Colonic mucosa (tissue), 4 donors: ENCODE measurements at regions not wholly inside any gene's neighbourhood (a gene's known extent, or its start where the extent isn't known, plus 50 kb on each side); places are given as distances from the start of the nearest gene placed in this dataset.

Experiments
- DNase-seq: peaks from one replicate; pipeline ENCODE4 v3.0.0-alpha.2; 2020
- H3K27ac ChIP-seq: fragments of 200-600 bp; one replicate; pipeline ENCODE4 v1.8.0; 2021
- H3K27me3 ChIP-seq: fragments of 200-600 bp; one replicate; pipeline ENCODE4 v1.8.0; 2021
- H3K36me3 ChIP-seq: fragments of 200-600 bp; one replicate; pipeline ENCODE4 v1.8.0; 2021
- H3K4me1 ChIP-seq: fragments of 200-600 bp; one replicate; pipeline ENCODE4 v1.8.0; 2021; ENCODE audit warnings: mild to moderate bottlenecking
- H3K4me3 ChIP-seq: fragments of 200-600 bp; one replicate; pipeline ENCODE4 v1.8.0; 2021
- H3K9ac ChIP-seq, 2 donors: one replicate each; pipeline ENCODE4 v1.7.0; 2013; ENCODE audit warnings: control low read depth in 2 of 2, low read depth in 2 of 2, low read length in 2 of 2
- H3K9me3 ChIP-seq: fragments of 200-600 bp; one replicate; pipeline ENCODE4 v1.8.0; 2021
- intact Hi-C: fragments of 100-400 bp; cut with DNase I; formaldehyde crosslinking; loops from one replicate; pipeline ENCODE4 v1.14.1; 2022
- TF ChIP-seq, protein P1 (sequence below): fragments of 200-600 bp; IDR thresholded peaks from one replicate; pipeline ENCODE4 v1.8.0; 2022; ENCODE audit warnings: antibody characterized with exemption, mild to moderate bottlenecking
- donor health status: healthy.
- donor health status: DM: no; HTN: no; CAD: no.
- donor health status: DM: no; HTN: no; CAD: no.

DNA sequence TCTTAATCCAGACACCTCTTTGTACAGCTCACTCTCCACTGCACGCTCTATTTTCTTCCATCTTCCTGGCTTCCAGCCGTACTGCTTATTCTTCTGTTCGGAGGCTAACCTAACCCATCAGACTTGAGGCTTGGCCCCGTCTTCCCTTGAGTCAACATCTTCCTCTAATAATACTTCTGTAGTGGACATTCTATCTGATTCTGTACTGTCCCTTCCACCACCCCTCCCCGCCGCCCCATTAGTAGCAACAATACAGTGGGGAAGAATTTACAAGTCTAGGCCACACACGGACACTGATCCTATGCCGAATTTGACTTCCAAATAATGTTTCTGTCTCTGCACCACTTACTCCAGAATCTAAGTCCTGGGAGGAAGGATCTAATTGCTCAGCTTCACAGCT lies 86.0 kb upstream of the TNRC6A start:
- TF ChIP-seq, protein P1, sequence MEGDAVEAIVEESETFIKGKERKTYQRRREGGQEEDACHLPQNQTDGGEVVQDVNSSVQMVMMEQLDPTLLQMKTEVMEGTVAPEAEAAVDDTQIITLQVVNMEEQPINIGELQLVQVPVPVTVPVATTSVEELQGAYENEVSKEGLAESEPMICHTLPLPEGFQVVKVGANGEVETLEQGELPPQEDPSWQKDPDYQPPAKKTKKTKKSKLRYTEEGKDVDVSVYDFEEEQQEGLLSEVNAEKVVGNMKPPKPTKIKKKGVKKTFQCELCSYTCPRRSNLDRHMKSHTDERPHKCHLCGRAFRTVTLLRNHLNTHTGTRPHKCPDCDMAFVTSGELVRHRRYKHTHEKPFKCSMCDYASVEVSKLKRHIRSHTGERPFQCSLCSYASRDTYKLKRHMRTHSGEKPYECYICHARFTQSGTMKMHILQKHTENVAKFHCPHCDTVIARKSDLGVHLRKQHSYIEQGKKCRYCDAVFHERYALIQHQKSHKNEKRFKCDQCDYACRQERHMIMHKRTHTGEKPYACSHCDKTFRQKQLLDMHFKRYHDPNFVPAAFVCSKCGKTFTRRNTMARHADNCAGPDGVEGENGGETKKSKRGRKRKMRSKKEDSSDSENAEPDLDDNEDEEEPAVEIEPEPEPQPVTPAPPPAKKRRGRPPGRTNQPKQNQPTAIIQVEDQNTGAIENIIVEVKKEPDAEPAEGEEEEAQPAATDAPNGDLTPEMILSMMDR, result no peak
- Histone ChIP-seq H3K9ac (no peak overlapping the region), H3K36me3 (no peaks in the 10 kb centered on the region), H3K27ac (no peak overlapping the region), H3K4me3 (no peak overlapping the region), H3K4me1 (no peaks in the 10 kb centered on the region), H3K9me3 (no peaks in the 10 kb centered on the region), H3K27me3 (no peaks in the 10 kb centered on the region)
- DNase-seq, result no peak
- intact Hi-C loops, result no loop called here

DNA sequence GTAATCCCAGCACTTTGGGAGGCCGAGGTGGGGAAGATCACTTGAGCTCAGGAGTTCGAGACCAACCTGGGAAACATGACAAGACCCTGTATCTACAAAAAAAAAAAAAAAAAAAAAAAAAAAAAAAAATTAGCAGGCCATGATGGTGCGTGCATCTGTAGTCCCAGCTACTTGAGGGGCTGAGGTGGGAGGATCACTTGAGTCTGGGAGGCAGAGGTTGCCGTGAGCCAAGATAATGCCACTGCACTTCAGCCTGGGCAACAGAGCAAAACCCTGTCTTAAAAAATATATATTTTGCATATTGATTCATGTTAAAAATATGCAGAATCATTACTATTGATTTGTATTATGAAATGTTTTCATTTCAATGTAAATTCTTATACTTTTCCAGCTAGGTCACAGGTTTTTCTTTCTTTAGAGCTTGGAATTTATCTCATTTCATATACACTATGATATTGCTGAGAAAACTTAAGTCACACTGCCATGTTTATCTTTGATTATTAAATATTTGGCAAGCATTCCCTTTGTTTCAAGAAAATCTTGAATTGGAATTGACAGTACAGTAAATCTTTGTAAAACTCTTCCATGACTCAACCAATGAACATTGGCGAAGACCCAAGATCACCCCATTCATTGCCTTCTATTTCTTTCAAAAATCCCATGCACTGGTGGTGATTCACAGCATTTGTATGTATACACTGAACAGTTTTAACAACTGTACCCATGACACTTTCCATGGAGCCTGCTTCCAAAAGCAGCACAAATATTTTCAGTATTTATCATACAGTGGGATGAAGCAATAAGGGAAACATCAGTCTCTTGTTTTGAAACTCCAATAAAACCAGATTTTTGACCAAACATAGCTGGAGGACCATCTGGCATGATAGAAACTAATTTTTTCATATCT lies 83.5 kb upstream of the TNRC6A start:
- intact Hi-C loops, result no loop called here
- no peaks in the 10 kb centered on the region for H3K9me3 ChIP-seq

DNA sequence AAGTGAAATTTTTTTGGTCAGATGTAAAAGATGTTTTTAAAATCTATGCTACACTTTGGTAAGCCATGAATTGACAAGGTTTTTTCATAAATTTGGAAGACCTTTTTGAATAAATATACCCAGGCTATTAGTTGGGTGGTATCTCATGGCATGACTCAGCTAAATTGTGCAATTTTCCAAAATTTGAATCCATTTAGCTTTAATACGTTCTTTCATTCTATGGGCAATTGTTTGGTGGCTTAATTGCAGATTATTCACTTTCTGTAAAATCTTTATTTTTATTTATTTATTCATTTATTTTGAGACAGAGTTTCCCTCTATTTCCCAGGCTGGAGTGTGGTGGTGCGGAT lies 82.8 kb upstream of the TNRC6A start:
- H3K9me3 ChIP-seq, result no peaks in the 10 kb centered on the region
- H3K27me3 ChIP-seq, result no peaks in the 10 kb centered on the region
- DNase-seq, result no peak
- H3K9ac ChIP-seq, result no peak overlapping the region
- H3K36me3 ChIP-seq, result no peaks in the 10 kb centered on the region
- no peaks in the 10 kb centered on the region for H3K4me1 ChIP-seq
- peak overlapping the region; percentile 11 for H3K27ac ChIP-seq
- TF ChIP-seq, protein P1, result no peak
- intact Hi-C loops, result no loop called here
- H3K4me3 ChIP-seq, result no peak overlapping the region

More for the DNA sequence above, 83.5 kb upstream of the TNRC6A start:
- Histone ChIP-seq H3K36me3 (no peaks in the 10 kb centered on the region), H3K9ac (no peak overlapping the region), H3K27ac (no peak overlapping the region), H3K27me3 (no peaks in the 10 kb centered on the region), H3K4me3 (no peak overlapping the region), H3K4me1 (no peaks in the 10 kb centered on the region)
- TF ChIP-seq, protein P1, result no peak
- DNase-seq, result peak; percentile 22

DNA sequence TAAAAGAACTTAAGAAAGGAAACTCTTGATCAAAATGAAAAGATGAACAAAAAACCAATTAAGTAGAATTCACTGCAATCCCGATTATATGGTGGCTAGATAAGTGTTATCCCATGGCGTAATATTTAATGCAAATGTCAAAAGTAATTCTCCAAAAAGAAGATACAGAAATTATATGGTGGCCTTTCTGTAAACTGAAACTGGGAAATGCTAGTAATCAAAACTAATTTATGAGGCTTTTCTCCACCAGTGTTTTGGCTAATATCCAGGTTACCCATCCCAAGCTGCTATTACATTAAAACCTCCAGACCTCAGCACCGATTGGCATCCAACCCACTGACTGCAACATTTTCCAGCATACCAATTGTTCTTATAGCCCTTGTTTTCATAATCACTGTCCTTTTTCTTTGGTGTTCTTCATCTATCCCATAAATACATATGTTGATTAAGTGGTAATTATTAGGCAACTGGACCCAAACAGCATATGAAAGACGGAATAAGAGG lies 77.2 kb upstream of the TNRC6A start:
- intact Hi-C loops, result no loop called here
- no peak overlapping the region for H3K9ac ChIP-seq
- no peak for DNase-seq
- no peaks in the 10 kb centered on the region for H3K36me3 ChIP-seq
- no peak overlapping the region for H3K4me3 ChIP-seq
- no peaks in the 10 kb centered on the region for H3K4me1 ChIP-seq
- H3K27ac ChIP-seq, result no peak overlapping the region
- H3K9me3 ChIP-seq, result no peaks in the 10 kb centered on the region
- no peaks in the 10 kb centered on the region for H3K27me3 ChIP-seq
- TF ChIP-seq, protein P1, result no peak

DNA sequence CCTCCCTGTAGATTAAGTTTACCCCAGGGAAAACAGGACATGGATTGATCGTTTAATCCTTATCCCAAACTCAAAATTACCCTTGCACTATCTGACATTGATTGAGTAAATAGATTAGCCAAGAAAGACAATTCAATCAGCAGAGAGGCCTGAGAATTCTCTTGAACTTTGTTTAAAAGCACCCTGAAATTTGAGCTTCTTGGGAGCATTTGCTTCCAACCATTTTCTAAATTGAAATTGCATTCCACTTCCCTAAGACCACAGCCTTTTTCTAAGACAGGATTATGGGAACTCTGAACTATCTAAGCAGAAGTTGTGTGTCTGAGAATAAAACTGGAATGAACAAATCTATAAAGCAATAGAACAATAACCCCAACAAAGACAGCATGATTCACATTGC lies 76.6 kb upstream of the TNRC6A start:
- Histone ChIP-seq H3K9ac (no peak overlapping the region), H3K27me3 (no peaks in the 10 kb centered on the region), H3K4me3 (no peak overlapping the region), H3K27ac (no peak overlapping the region), H3K4me1 (no peaks in the 10 kb centered on the region), H3K36me3 (no peaks in the 10 kb centered on the region), H3K9me3 (no peaks in the 10 kb centered on the region)
- TF ChIP-seq, protein P1, result no peak
- intact Hi-C loops, result no loop called here
- DNase-seq, result no peak
